ENCODE measurements at regions not wholly inside any gene's neighbourhood (a gene's known extent, or its start where the extent isn't known, plus 50 kb on each side); places are given as distances from the start of the nearest gene placed in this dataset.

DNA sequence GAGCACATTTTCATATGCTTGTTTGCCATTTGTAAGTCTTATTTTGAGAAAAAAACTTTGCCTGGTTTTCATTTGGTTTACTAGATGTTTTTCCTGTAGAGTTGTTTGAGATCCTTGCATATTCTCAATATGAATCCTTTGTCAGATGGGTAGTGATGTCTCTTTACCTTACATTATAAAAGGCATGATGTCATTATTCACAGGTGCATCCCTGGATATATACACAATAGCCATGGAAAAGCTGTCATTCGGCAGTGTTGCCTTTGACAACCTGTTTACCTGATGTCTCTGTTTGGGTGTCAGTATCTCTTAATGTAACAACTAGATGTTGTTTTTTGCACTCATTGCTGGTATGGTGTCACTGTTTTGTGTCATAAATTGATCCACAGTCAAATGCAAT is 58.8 kb upstream of the MAL start:
- TF ChIP-seq, protein P1, sequence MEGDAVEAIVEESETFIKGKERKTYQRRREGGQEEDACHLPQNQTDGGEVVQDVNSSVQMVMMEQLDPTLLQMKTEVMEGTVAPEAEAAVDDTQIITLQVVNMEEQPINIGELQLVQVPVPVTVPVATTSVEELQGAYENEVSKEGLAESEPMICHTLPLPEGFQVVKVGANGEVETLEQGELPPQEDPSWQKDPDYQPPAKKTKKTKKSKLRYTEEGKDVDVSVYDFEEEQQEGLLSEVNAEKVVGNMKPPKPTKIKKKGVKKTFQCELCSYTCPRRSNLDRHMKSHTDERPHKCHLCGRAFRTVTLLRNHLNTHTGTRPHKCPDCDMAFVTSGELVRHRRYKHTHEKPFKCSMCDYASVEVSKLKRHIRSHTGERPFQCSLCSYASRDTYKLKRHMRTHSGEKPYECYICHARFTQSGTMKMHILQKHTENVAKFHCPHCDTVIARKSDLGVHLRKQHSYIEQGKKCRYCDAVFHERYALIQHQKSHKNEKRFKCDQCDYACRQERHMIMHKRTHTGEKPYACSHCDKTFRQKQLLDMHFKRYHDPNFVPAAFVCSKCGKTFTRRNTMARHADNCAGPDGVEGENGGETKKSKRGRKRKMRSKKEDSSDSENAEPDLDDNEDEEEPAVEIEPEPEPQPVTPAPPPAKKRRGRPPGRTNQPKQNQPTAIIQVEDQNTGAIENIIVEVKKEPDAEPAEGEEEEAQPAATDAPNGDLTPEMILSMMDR (IDR thresholded peaks at IDR 0.05), result no peak
- TF ChIP-seq POLR2A (IDR thresholded peaks at IDR 0.05), result no peak

Data from body of pancreas (tissue), 4 donors.